PFSK-1 (cell line): ENCODE measurements at regions not wholly inside any gene's neighbourhood (a gene's known extent, or its start where the extent isn't known, plus 50 kb on each side); places are given as distances from the start of the nearest gene placed in this dataset.

Experiments used
- FOXP2 ChIP-seq: optimal IDR thresholded peaks from 2 replicates; pipeline ENCODE3; 2011; ENCODE audit warnings: borderline replicate concordance, control low read depth, inconsistent platforms; ENCODE audit not compliant: insufficient read depth; ENCODE audit errors: extremely low read length, extremely low read depth
- POLR2AphosphoS5 ChIP-seq: IDR thresholded peaks from 2 replicates; pipeline ENCODE4 v1.6.1; 2012; ENCODE audit warnings: low read depth, mild to moderate bottlenecking, control low read depth, low read length, moderate library complexity
- SIN3A ChIP-seq: IDR thresholded peaks from 2 replicates; pipeline ENCODE4 v1.6.1; 2012; ENCODE audit warnings: mild to moderate bottlenecking, low read length, moderate library complexity, borderline replicate concordance; ENCODE audit not compliant: insufficient read depth
- TAF1 ChIP-seq: IDR thresholded peaks from 2 replicates; pipeline ENCODE4 v1.6.1; 2012; ENCODE audit warnings: low read length, control low read depth, borderline replicate concordance; ENCODE audit not compliant: insufficient read depth
- TF ChIP-seq, protein P1 (sequence below), 2 experiments: IDR thresholded peaks; 2 replicates each; pipeline versions ENCODE4 v1.6.1 to v1.8.0; 2011 to 2012; ENCODE audit warnings: low read depth in 2 of 2, low read length in 2 of 2, control low read depth in 1 of 2, inconsistent platforms in 1 of 2, mild to moderate bottlenecking in 1 of 2, moderate library complexity in 1 of 2; ENCODE audit not compliant: insufficient read depth in 1 of 2

DNA sequence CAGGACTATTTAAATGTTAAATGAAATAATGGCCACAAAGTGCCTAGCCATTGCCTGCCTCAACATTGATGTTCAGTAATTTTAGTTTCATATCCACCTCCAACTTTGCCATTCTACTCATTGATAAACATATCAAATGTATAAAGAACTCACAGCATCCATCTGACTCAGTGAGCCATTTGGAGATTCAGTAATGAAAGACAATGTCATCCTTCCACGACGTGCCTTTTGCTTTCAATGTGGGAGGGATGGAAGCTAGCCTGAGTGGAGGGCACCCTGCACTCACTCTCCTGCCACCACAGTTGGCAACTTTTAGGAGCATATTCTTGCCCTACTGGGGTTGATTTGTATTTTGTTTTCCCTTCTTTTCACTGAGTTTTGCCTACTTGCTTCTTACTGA is 151.5 kb downstream of the GLUL start:
- TF ChIP-seq POLR2AphosphoS5 = no peak
- no peak for TF ChIP-seq TAF1
- TF ChIP-seq SIN3A = no peak
- TF ChIP-seq, protein P1, sequence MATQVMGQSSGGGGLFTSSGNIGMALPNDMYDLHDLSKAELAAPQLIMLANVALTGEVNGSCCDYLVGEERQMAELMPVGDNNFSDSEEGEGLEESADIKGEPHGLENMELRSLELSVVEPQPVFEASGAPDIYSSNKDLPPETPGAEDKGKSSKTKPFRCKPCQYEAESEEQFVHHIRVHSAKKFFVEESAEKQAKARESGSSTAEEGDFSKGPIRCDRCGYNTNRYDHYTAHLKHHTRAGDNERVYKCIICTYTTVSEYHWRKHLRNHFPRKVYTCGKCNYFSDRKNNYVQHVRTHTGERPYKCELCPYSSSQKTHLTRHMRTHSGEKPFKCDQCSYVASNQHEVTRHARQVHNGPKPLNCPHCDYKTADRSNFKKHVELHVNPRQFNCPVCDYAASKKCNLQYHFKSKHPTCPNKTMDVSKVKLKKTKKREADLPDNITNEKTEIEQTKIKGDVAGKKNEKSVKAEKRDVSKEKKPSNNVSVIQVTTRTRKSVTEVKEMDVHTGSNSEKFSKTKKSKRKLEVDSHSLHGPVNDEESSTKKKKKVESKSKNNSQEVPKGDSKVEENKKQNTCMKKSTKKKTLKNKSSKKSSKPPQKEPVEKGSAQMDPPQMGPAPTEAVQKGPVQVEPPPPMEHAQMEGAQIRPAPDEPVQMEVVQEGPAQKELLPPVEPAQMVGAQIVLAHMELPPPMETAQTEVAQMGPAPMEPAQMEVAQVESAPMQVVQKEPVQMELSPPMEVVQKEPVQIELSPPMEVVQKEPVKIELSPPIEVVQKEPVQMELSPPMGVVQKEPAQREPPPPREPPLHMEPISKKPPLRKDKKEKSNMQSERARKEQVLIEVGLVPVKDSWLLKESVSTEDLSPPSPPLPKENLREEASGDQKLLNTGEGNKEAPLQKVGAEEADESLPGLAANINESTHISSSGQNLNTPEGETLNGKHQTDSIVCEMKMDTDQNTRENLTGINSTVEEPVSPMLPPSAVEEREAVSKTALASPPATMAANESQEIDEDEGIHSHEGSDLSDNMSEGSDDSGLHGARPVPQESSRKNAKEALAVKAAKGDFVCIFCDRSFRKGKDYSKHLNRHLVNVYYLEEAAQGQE (IDR thresholded peaks at IDR 0.05; ENCODE audit: insufficient read depth in 1 of 2, low read depth in 2 of 2, low read length in 2 of 2) = no peak
- no peak for TF ChIP-seq FOXP2
